Astrocyte (in vitro differentiated cells and primary cell): ENCODE measurements at regions not wholly inside any gene's neighbourhood (a gene's known extent, or its start where the extent isn't known, plus 50 kb on each side); places are given as distances from the start of the nearest gene placed in this dataset.

Experiments
- DNase-seq: peaks from one replicate; pipeline ENCODE4 v3.0.0-alpha.2; 2010; ENCODE audit warnings: low read depth
- FAIRE-seq: peaks from 2 replicates; lab custom pipeline; 2011; peaks lifted over from hg19 to GRCh38; lab: Jason Lieb, UNC
- H2AFZ ChIP-seq: 2 replicates; pipeline ENCODE4 v1.6.0; 2012; ENCODE audit warnings: low read depth, low read length, inconsistent platforms
- H3K27ac ChIP-seq: 2 replicates; pipeline ENCODE4 v1.5.1; 2011; ENCODE audit warnings: low read depth, low read length, inconsistent platforms
- H3K27me3 ChIP-seq: 2 replicates; pipeline ENCODE4 v1.6.0; 2011; ENCODE audit warnings: low read length, inconsistent platforms; ENCODE audit not compliant: insufficient read depth
- H3K36me3 ChIP-seq: 2 replicates; pipeline ENCODE4 v1.5.1; 2011; ENCODE audit warnings: low read length, inconsistent platforms; ENCODE audit not compliant: insufficient read depth
- H3K4me1 ChIP-seq: 2 replicates; pipeline ENCODE4 v1.5.1; 2011; ENCODE audit warnings: low read length, inconsistent platforms; ENCODE audit not compliant: insufficient read depth
- H3K4me2 ChIP-seq: 2 replicates; pipeline ENCODE4 v1.6.0; 2012; ENCODE audit warnings: low read length, inconsistent platforms
- H3K4me3 ChIP-seq: 2 replicates; pipeline ENCODE4 v1.5.1; 2011; ENCODE audit warnings: low read depth, mild to moderate bottlenecking, low read length, inconsistent platforms; ENCODE audit not compliant: insufficient read depth
- H3K79me2 ChIP-seq: 2 replicates; pipeline ENCODE4 v1.6.0; 2012; ENCODE audit warnings: mild to moderate bottlenecking, low read length, inconsistent platforms; ENCODE audit not compliant: insufficient read depth
- H3K9ac ChIP-seq: 2 replicates; pipeline ENCODE4 v1.6.0; 2012; ENCODE audit warnings: mild to moderate bottlenecking, low read length, inconsistent platforms
- H3K9me3 ChIP-seq: 2 replicates; pipeline ENCODE4 v1.5.1; 2012; ENCODE audit warnings: low read depth, mild to moderate bottlenecking, low read length, inconsistent platforms; ENCODE audit not compliant: insufficient read depth
- H4K20me1 ChIP-seq: 2 replicates; pipeline ENCODE4 v1.6.0; 2012; ENCODE audit warnings: low read length, inconsistent platforms; ENCODE audit not compliant: insufficient read depth
- H3K27ac Mint-ChIP-seq: one replicate; pipeline ENCODE4 v1.8.0; 2021; ENCODE audit warnings: mild to moderate bottlenecking, mixed read lengths; ENCODE audit not compliant: unreplicated experiment
- H3K27me3 Mint-ChIP-seq: one replicate; pipeline ENCODE4 v1.8.0; 2021; ENCODE audit warnings: low read depth, mixed read lengths; ENCODE audit not compliant: unreplicated experiment
- H3K36me3 Mint-ChIP-seq: one replicate; pipeline ENCODE4 v1.8.0; 2021; ENCODE audit warnings: low read depth, mixed read lengths; ENCODE audit not compliant: unreplicated experiment
- H3K4me1 Mint-ChIP-seq: one replicate; pipeline ENCODE4 v1.8.0; 2021; ENCODE audit warnings: low read depth, mixed read lengths; ENCODE audit not compliant: unreplicated experiment
- H3K4me3 Mint-ChIP-seq: one replicate; pipeline ENCODE4 v1.8.0; 2021; ENCODE audit warnings: mild to moderate bottlenecking, moderate library complexity, mixed read lengths; ENCODE audit not compliant: unreplicated experiment
- H3K9me3 Mint-ChIP-seq: one replicate; pipeline ENCODE4 v1.8.0; 2021; ENCODE audit warnings: mild to moderate bottlenecking, mixed read lengths; ENCODE audit not compliant: unreplicated experiment
- CTCF ChIP-seq: IDR thresholded peaks from 2 replicates; pipeline ENCODE4 v1.5.1; 2011; ENCODE audit warnings: low read depth, mild to moderate bottlenecking, inconsistent platforms, low read length, moderate library complexity; ENCODE audit not compliant: insufficient read depth
- EZH2 ChIP-seq: IDR thresholded peaks from 2 replicates; pipeline ENCODE4 v1.6.1; 2012; ENCODE audit warnings: mild to moderate bottlenecking, low read length, inconsistent platforms; ENCODE audit not compliant: insufficient read depth

DNA sequence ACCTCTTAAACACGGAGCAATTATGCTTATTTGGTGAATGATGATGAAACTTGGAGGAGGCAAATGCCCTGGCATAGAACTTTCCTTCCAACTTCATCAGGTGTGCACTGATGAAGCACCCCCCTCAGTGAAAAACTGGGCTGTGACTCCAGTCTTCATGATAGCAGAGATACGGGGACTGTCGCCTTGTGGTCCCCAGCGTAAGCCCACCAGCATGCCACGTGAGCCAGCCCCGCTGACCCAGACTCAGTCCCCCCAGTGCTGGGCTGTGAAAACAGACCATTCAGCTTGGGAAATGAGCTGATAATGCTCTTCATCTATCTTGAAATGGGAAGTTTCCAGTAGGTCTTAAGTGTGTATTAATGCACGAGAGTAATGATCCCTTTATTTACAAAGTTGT, 177.0 kb downstream of the SNX10 start:
- no peak for DNase-seq
- no peaks in the 10 kb centered on the region for H3K36me3 Mint-ChIP-seq

DNA sequence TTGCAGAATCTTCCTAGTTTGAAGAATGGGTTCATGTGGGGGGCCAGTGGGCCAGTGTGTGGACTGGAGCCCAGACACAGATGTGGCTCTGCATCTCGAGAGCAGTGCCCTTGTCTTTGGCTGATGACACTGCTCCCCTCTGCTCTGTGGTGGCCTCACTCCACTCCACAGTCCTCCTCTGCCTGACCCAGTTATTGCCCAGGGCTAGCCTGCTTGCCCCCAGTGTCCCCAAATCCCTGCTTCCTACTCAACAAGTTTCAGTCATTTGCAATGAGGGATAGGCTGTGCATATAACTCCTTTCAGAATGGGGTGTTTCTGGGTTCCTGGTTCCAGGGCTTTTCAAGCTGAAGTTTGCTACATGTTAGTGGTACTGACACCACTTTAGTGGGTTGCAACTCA, 177.5 kb downstream of the SNX10 start:
- no peak for TF ChIP-seq EZH2
- no peak for TF ChIP-seq CTCF
- H3K27me3 ChIP-seq, result no peaks in the 10 kb centered on the region

More for the DNA sequence above, 177.0 kb downstream of the SNX10 start:
- Mint-ChIP-seq H3K4me3 (no peak overlapping the region), H3K9me3 (peaks cover 3% of the 10 kb centered on the region), H3K27ac (no peak overlapping the region), H3K27me3 (peaks cover 9% of the 10 kb centered on the region), H3K4me1 (no peaks in the 10 kb centered on the region)
- H3K27ac ChIP-seq, result no peak overlapping the region
- no peaks in the 10 kb centered on the region for H3K4me1 ChIP-seq
- H3K27me3 ChIP-seq, result no peaks in the 10 kb centered on the region
- H4K20me1 ChIP-seq, result no peaks in the 10 kb centered on the region
- no peak overlapping the region for H3K4me2 ChIP-seq
- no peak overlapping the region for H3K4me3 ChIP-seq
- H3K9ac ChIP-seq, result no peak overlapping the region
- H2AFZ ChIP-seq, result no peak overlapping the region
- H3K79me2 ChIP-seq, result no peaks in the 10 kb centered on the region
- no peak for TF ChIP-seq CTCF
- no peak for TF ChIP-seq EZH2
- FAIRE-seq, result no peak
- H3K36me3 ChIP-seq, result no peaks in the 10 kb centered on the region
- H3K9me3 ChIP-seq, result no peaks in the 10 kb centered on the region

DNA sequence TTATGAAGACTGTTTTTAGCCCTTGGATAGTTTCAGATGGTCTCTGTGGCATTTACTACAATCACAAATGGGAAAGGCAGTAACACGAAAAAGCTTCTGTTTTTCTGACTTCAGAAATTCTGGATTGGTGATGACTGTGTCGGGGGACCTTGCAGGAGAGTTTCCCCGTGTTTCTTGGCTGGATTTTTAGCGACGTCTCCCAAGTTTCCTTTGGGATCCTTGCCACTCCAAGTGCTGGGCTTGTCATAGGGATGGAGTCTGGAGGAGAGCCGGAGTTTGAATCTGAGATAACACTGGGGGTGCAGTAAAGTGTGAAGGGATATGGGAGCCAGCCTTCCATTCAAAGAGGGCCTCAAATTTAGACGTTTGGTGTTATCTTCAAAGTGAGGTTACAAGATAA, 179.0 kb downstream of the SNX10 start:
- no peaks in the 10 kb centered on the region for H4K20me1 ChIP-seq
- no peak for FAIRE-seq
- no peak for TF ChIP-seq EZH2
- no peak for TF ChIP-seq CTCF
- no peaks in the 10 kb centered on the region for H3K4me1 ChIP-seq
- H3K27me3 ChIP-seq, result no peaks in the 10 kb centered on the region
- no peak overlapping the region for H3K27ac Mint-ChIP-seq
- H3K36me3 ChIP-seq, result no peaks in the 10 kb centered on the region
- no peaks in the 10 kb centered on the region for H3K79me2 ChIP-seq
- no peak overlapping the region for H3K27ac ChIP-seq
- peaks cover 3% of the 10 kb centered on the region for H3K9me3 Mint-ChIP-seq
- no peak overlapping the region for H3K4me2 ChIP-seq
- no peak overlapping the region for H3K9ac ChIP-seq
- no peak overlapping the region for H2AFZ ChIP-seq
- H3K4me1 Mint-ChIP-seq, result no peaks in the 10 kb centered on the region
- no peaks in the 10 kb centered on the region for H3K36me3 Mint-ChIP-seq
- no peak overlapping the region for H3K4me3 ChIP-seq
- H3K4me3 Mint-ChIP-seq, result no peak overlapping the region
- H3K9me3 ChIP-seq, result no peaks in the 10 kb centered on the region
- DNase-seq, result no peak
- H3K27me3 Mint-ChIP-seq, result peaks cover 9% of the 10 kb centered on the region

More for the DNA sequence above, 177.5 kb downstream of the SNX10 start:
- no peak for FAIRE-seq
- DNase-seq, result no peak
- no peaks in the 10 kb centered on the region for H3K36me3 ChIP-seq
- H4K20me1 ChIP-seq, result no peaks in the 10 kb centered on the region
- H3K4me1 ChIP-seq, result no peaks in the 10 kb centered on the region
- H3K9me3 ChIP-seq, result no peaks in the 10 kb centered on the region
- Mint-ChIP-seq H3K27ac (no peak overlapping the region), H3K27me3 (peaks cover 9% of the 10 kb centered on the region), H3K4me3 (no peak overlapping the region), H3K4me1 (no peaks in the 10 kb centered on the region), H3K9me3 (peaks cover 3% of the 10 kb centered on the region), H3K36me3 (no peaks in the 10 kb centered on the region)
- no peak overlapping the region for H3K9ac ChIP-seq
- H3K4me3 ChIP-seq, result no peak overlapping the region
- no peaks in the 10 kb centered on the region for H3K79me2 ChIP-seq
- no peak overlapping the region for H3K27ac ChIP-seq
- H2AFZ ChIP-seq, result no peak overlapping the region
- no peak overlapping the region for H3K4me2 ChIP-seq
